K562 (cell line): ENCODE measurements at regions not wholly inside any gene's neighbourhood (a gene's known extent, or its start where the extent isn't known, plus 50 kb on each side); places are given as distances from the start of the nearest gene placed in this dataset.
A peak's percentile ranks its signal among the peaks of the same experiment; 100 is the strongest.

Experiments
- ATAC-seq: fragments of 200-7000 bp; cut with Tn5 transposase; 3 replicates; pipeline ENCODE4 v1.9.1; 2020; ENCODE audit warnings: moderate library complexity
- BruUV-seq: library from RNA; stranded (reverse); fragments of 400-500 nt; replicated peaks from 2 replicates; lab custom pipeline; 2021; lab: Mats Ljungman, UMichigan
- CTCF ChIA-PET: fragments of 300-600 bp; formaldehyde crosslinking; extraction: SDS; loops from one replicate; lab custom pipeline; 2021; ENCODE audit warnings: low intra/inter-chr PET ratio; lab: Yijun Ruan, JAX
- POLR2A ChIA-PET: fragments of 300-600, 350-650 bp; sonication (Branson Sonifier 250); formaldehyde crosslinking; extraction: SDS; loops from one replicate; lab custom pipeline; 2021; ENCODE audit warnings: antibody characterized with exemption, inconsistent platforms; lab: Yijun Ruan, JAX
- DNase-seq, 4 experiments: peaks; one replicate each; pipeline versions ENCODE4 v3.0.0 to v3.0.0-alpha.2; 2011 to 2018; ENCODE audit warnings: low spot score in 3 of 4, mixed read lengths in 3 of 4; ENCODE audit errors: extremely low read depth in 1 of 4
- FAIRE-seq: peaks from 2 replicates; lab custom pipeline; 2011; peaks lifted over from hg19 to GRCh38; lab: Jason Lieb, UNC
- H2AFZ ChIP-seq: 2 replicates; pipeline ENCODE4 v1.6.0; 2011; ENCODE audit warnings: low read depth, low read length, control low read depth, inconsistent platforms
- H3K27ac ChIP-seq: fragments of 200-600 bp; 3 replicates; pipeline ENCODE4 v1.8.0; 2011; ENCODE audit warnings: low read depth, mild to moderate bottlenecking, control low read depth, inconsistent platforms, low read length, moderate library complexity, mixed read lengths; ENCODE audit errors: extremely low read depth
- H3K27me3 ChIP-seq, 2 experiments: fragments of 300-600 bp in 1 of 2; 2 replicates in 1 of 2; 3 replicates in 1 of 2; pipeline versions ENCODE4 v1.6.0 to v1.8.0; 2011; ENCODE audit warnings: inconsistent platforms in 2 of 2, low read length in 2 of 2, mild to moderate bottlenecking in 1 of 2, mixed read lengths in 1 of 2, moderate library complexity in 1 of 2; ENCODE audit not compliant: control insufficient read depth in 2 of 2, insufficient read depth in 2 of 2
- H3K36me3 ChIP-seq: fragments of 300-600 bp; 3 replicates; pipeline ENCODE4 v1.8.0; 2011; ENCODE audit warnings: mild to moderate bottlenecking, low read length, inconsistent platforms; ENCODE audit not compliant: control insufficient read depth, insufficient read depth
- H3K4me1 ChIP-seq, 2 experiments: fragments of 200-600 bp in 1 of 2; replicated peaks in 1 of 2; 2 replicates in 1 of 2; 3 replicates in 1 of 2; pipeline versions ENCODE4 v1.5.1 to v1.8.0; 2011; ENCODE audit warnings: inconsistent platforms in 2 of 2, low read length in 2 of 2, mild to moderate bottlenecking in 1 of 2, mixed read lengths in 1 of 2, moderate library complexity in 1 of 2; ENCODE audit not compliant: control insufficient read depth in 2 of 2, insufficient read depth in 2 of 2
- H3K4me2 ChIP-seq: 2 replicates; pipeline ENCODE4 v1.6.1; 2011; ENCODE audit warnings: low read length, control low read depth, inconsistent platforms, mixed read lengths; ENCODE audit not compliant: insufficient read depth
- H3K4me3 ChIP-seq: fragments of 200-600 bp; sonication (generic), shearing (Covaris generic); 2 replicates; pipeline ENCODE4 v1.5.1; 2016; ENCODE audit warnings: control low read depth, inconsistent platforms
- H3K79me2 ChIP-seq: fragments of 200-600 bp; 3 replicates; pipeline ENCODE4 v1.8.0; 2011; ENCODE audit warnings: low read length, inconsistent platforms; ENCODE audit not compliant: control insufficient read depth, insufficient read depth
- H3K9ac ChIP-seq, 2 experiments: 2 replicates each; pipeline versions ENCODE4 v1.6.0 to v1.6.1; 2011; ENCODE audit warnings: low read depth in 2 of 2, low read length in 2 of 2, control low read depth in 1 of 2, inconsistent platforms in 1 of 2, mild to moderate bottlenecking in 1 of 2, mixed read lengths in 1 of 2; ENCODE audit not compliant: insufficient read depth in 1 of 2
- H3K9me1 ChIP-seq: one replicate; pipeline ENCODE4 v1.6.0; 2011; ENCODE audit warnings: inconsistent platforms, mild to moderate bottlenecking, low read length, moderate library complexity; ENCODE audit not compliant: control insufficient read depth, insufficient read depth
- H3K9me3 ChIP-seq: replicated peaks from 2 replicates; pipeline ENCODE4 v1.5.1; 2011; ENCODE audit warnings: low read depth, low read length, inconsistent platforms; ENCODE audit not compliant: control insufficient read depth, insufficient read depth
- H4K20me1 ChIP-seq: replicated peaks from 2 replicates; pipeline ENCODE4 v1.6.1; 2011; ENCODE audit warnings: low read length, inconsistent platforms, mixed read lengths; ENCODE audit not compliant: control insufficient read depth, insufficient read depth
- CHD2 ChIP-seq: IDR thresholded peaks from 2 replicates; pipeline ENCODE4 v1.6.1; 2011; ENCODE audit warnings: low read depth, low read length
- ELF1 ChIP-seq: fragments of 200-800 bp; sonication (Bioruptor generic); IDR thresholded peaks from 2 replicates; pipeline ENCODE4 v1.6.1; 2016; ENCODE audit warnings: missing genetic modification characterization, missing compliant biosample characterization
- ELF4 ChIP-seq: fragments of 450-650 bp; formaldehyde crosslinking; IDR thresholded peaks from 2 replicates; pipeline ENCODE4 v1.4.0; 2022; ENCODE audit warnings: missing genetic modification characterization
- FIP1L1 ChIP-seq: fragments of 200-400 bp; formaldehyde crosslinking; IDR thresholded peaks from 2 replicates; pipeline ENCODE4 v1.6.1; 2018; ENCODE audit warnings: mild to moderate bottlenecking, low read depth, low read length; ENCODE audit not compliant: poor library complexity, severe bottlenecking
- HEY1 ChIP-seq: fragments of 250-450 bp; sonication (Bioruptor Pico); IDR thresholded peaks from 2 replicates; pipeline ENCODE4 v1.5.0; 2020; ENCODE audit warnings: mild to moderate bottlenecking, moderate library complexity, borderline replicate concordance
- POLR2B ChIP-seq: fragments of 450-650 bp; IDR thresholded peaks from 2 replicates; pipeline ENCODE4 v1.6.1; 2018; ENCODE audit warnings: low read depth; ENCODE audit not compliant: partially characterized antibody
- PTRF ChIP-seq: fragments of 450-650 bp; IDR thresholded peaks from 2 replicates; pipeline ENCODE4 v1.6.1; 2016; ENCODE audit warnings: mild to moderate bottlenecking, missing genetic modification characterization, missing compliant biosample characterization
- SMARCB1 ChIP-seq: IDR thresholded peaks from 2 replicates; pipeline ENCODE4 v1.6.1; 2011; ENCODE audit warnings: improper control_type of control experiment, low read depth; ENCODE audit not compliant: insufficient read length
- TCF7L2 ChIP-seq: fragments of 150-350 bp; IDR thresholded peaks from 2 replicates; pipeline ENCODE4 v1.6.1; 2016; ENCODE audit warnings: low read depth, mild to moderate bottlenecking, low read length, moderate library complexity
- ZBTB9 ChIP-seq: fragments of 450-650 bp; formaldehyde crosslinking; IDR thresholded peaks from 2 replicates; pipeline ENCODE4 v1.4.0; 2020; ENCODE audit warnings: mild to moderate bottlenecking, moderate library complexity
- ZNF197 ChIP-seq: fragments of 200-800 bp; sonication (Bioruptor generic); IDR thresholded peaks from 2 replicates; pipeline ENCODE4 v1.6.1; 2016; ENCODE audit warnings: low read depth, missing genetic modification characterization, missing compliant biosample characterization
- ZNF23 ChIP-seq: fragments of 250-450 bp; sonication (Bioruptor Pico); IDR thresholded peaks from 2 replicates; pipeline ENCODE4 v1.4.0; 2020; ENCODE audit warnings: mild to moderate bottlenecking
- WGBS: fragments of 100-300 bp; shearing (Covaris generic); methylation state at CpG from one replicate; pipeline ENCODE4 v1.1.6; 2016; ENCODE audit warnings: low coverage, mixed read lengths; ENCODE audit not compliant: insufficient coverage; ENCODE audit errors: missing lambda C conversion rate; 5-methylcytosine and 5-hydroxymethylcytosine counted together
- in situ Hi-C: fragments of 300-500 bp; cut with MboI; formaldehyde crosslinking; loops from 4 replicates; pipeline ENCODE4 v1.15.0; 2018; ENCODE audit warnings: inconsistent platforms, mixed read lengths
- intact Hi-C: fragments of 100-400 bp; cut with micrococcal nuclease; formaldehyde crosslinking; loops from 2 replicates; pipeline ENCODE4 v1.14.2; 2022

GRCh38 chr12:92581604-92582003 lies 121.2 kb upstream of the PLEKHG7 start (continued):
- TF ChIP-seq FIP1L1: no peak
- TF ChIP-seq, all 486 proteins: peak for 0

GRCh38 chr12:92574911-92575570 lies 127.7 kb upstream of the PLEKHG7 start:
- FAIRE-seq (no peak), ATAC-seq (no peak), DNase-seq (no peak)
- H3K9me1 ChIP-seq: no peaks in the 10 kb centered on the region
- 0 out of 4 replicates have a peak overlapping the region, but pooled peaks of 1 of the 2 experiments have one; percentile 61 for H3K9ac ChIP-seq
- POLR2A ChIA-PET: interaction anchor here (1.1 kb wide), 1 partner anchor 18 kb away, joined by 3 read pairs; no protein-coding TSS in a partner anchor
- no peak overlapping the region for H3K4me2 ChIP-seq
- no peaks in the 10 kb centered on the region for H3K9me3 ChIP-seq
- BruUV-seq: no TSS peak
- in situ Hi-C loops: loop anchor here (5.0 to 25.0 kb wide), 2 partner anchors 763 to 1188 kb away; no protein-coding TSS in a partner anchor
- H3K27me3 ChIP-seq: no peaks in the 10 kb centered on the region
- CTCF ChIA-PET: no interaction called here
- H4K20me1 ChIP-seq: no peaks in the 10 kb centered on the region
- TF ChIP-seq ZBTB9 (CRISPR knock-in tag) (no peak), PTRF (tag) (no peak), SMARCB1 (no peak), ELF4 (CRISPR knock-in tag) (no peak), ZNF197 (CRISPR knock-in tag) (no peak), TCF7L2 (no peak), ZNF23 (CRISPR knock-in tag) (no peak), POLR2B (no peak), HEY1 (CRISPR knock-in tag) (no peak), ELF1 (tag) (no peak), CHD2 (no peak)
- H3K27ac ChIP-seq: no peak overlapping the region
- H3K36me3 ChIP-seq: no peaks in the 10 kb centered on the region
- H3K4me1 ChIP-seq: no peaks in the 10 kb centered on the region
- no peaks in the 10 kb centered on the region for H3K79me2 ChIP-seq
- intact Hi-C loops: loop anchor here (1.0 to 10.0 kb wide), 5 partner anchors 75 to 1530 kb away; no protein-coding TSS in a partner anchor
- no peak overlapping the region for H2AFZ ChIP-seq
- 27% methylated on average over 6 of the region's 6 CpGs for WGBS
- no peak overlapping the region for H3K4me3 ChIP-seq
